T-cell (primary cell): ENCODE measurements at regions not wholly inside any gene's neighbourhood (a gene's known extent, or its start where the extent isn't known, plus 50 kb on each side); places are given as distances from the start of the nearest gene placed in this dataset.

ENCODE experiments used
- ATAC-seq, 4 experiments: fragments of 200-7000 bp in 3 of 4; fragments of 150-1000 bp in 1 of 4; cut with Tn5 transposase; replicated peaks in 1 of 4; 1 replicate in 3 of 4; 2 replicates in 1 of 4; pipeline ENCODE4 v1.10.0; 2021; ENCODE audit warnings: moderate library complexity in 3 of 4, mild to moderate bottlenecking in 2 of 4, moderate number of reproducible peaks in 1 of 4
- CTCF ChIA-PET, 2 donors: fragments of 300-600 bp; sonication (Branson Sonifier 250); formaldehyde crosslinking; loops; one replicate each; lab custom pipeline; 2022; ENCODE audit warnings: antibody characterized with exemption in 2 of 2; lab: Charles Lee
- POLR2A ChIA-PET, 2 donors: fragments of 300-600 bp; sonication (Branson Sonifier 250); formaldehyde crosslinking; loops; one replicate each; lab custom pipeline; 2022; ENCODE audit warnings: antibody characterized with exemption in 2 of 2; lab: Charles Lee
- DNase-seq, 35 experiments: peaks; one replicate each; pipeline versions ENCODE4 v3.0.0 to v3.0.0-alpha.2; 2013 to 2023
- H3K27ac ChIP-seq: one replicate; pipeline ENCODE4 v1.5.1; 2013; ENCODE audit warnings: low read length
- H3K27me3 ChIP-seq, 2 experiments: replicated peaks in 1 of 2; 1 replicate in 1 of 2; 2 replicates in 1 of 2; pipeline versions ENCODE4 v1.6.1 to v1.7.0; 2013; ENCODE audit warnings: low read length in 1 of 2, mixed read lengths in 1 of 2; ENCODE audit not compliant: control insufficient read depth in 2 of 2, insufficient read depth in 2 of 2; ENCODE audit errors: extremely low read depth in 1 of 2
- H3K36me3 ChIP-seq, 2 donors: 1 replicate in 1 of 2; 2 replicates in 1 of 2; pipeline versions ENCODE4 v1.6.1 to v1.7.0; 2013; ENCODE audit warnings: low read length in 1 of 2; ENCODE audit not compliant: control insufficient read depth in 2 of 2, insufficient read depth in 1 of 2; ENCODE audit errors: extremely low read depth in 1 of 2
- H3K4me1 ChIP-seq, 2 experiments: 1 replicate in 1 of 2; 2 replicates in 1 of 2; pipeline versions ENCODE4 v1.6.1 to v1.7.0; 2013; ENCODE audit warnings: low read length in 2 of 2, mixed read lengths in 1 of 2; ENCODE audit not compliant: insufficient read depth in 2 of 2, control insufficient read depth in 1 of 2; ENCODE audit errors: extremely low read depth in 1 of 2
- H3K4me3 ChIP-seq, 2 donors: 1 replicate in 1 of 2; 2 replicates in 1 of 2; pipeline versions ENCODE4 v1.5.1 to v1.7.0; 2013; ENCODE audit warnings: mild to moderate bottlenecking in 2 of 2, low read length in 1 of 2, moderate library complexity in 1 of 2; ENCODE audit not compliant: control insufficient read depth in 1 of 2; ENCODE audit errors: extremely low read depth in 1 of 2
- H3K9me3 ChIP-seq: 2 replicates; pipeline ENCODE4 v1.7.0; 2013
- H3K27ac Mint-ChIP-seq, 2 donors: one replicate each; pipeline ENCODE4 v1.8.0; 2020 to 2021; ENCODE audit warnings: mild to moderate bottlenecking in 2 of 2, mixed read lengths in 2 of 2
- H3K27me3 Mint-ChIP-seq, 2 donors: one replicate each; pipeline ENCODE4 v1.8.0; 2021 to 2022; ENCODE audit warnings: mixed read lengths in 2 of 2
- H3K36me3 Mint-ChIP-seq: one replicate; pipeline ENCODE4 v1.8.0; 2021; ENCODE audit warnings: mixed read lengths
- H3K4me1 Mint-ChIP-seq, 3 donors: one replicate each; pipeline ENCODE4 v1.8.0; 2020 to 2022; ENCODE audit warnings: mixed read lengths in 3 of 3, mild to moderate bottlenecking in 1 of 3
- H3K4me3 Mint-ChIP-seq, 3 donors: one replicate each; pipeline ENCODE4 v1.8.0; 2020 to 2022; ENCODE audit warnings: mild to moderate bottlenecking in 3 of 3, mixed read lengths in 3 of 3, moderate library complexity in 3 of 3
- H3K9me3 Mint-ChIP-seq, 3 donors: one replicate each; pipeline ENCODE4 v1.8.0; 2020 to 2022; ENCODE audit warnings: mixed read lengths in 3 of 3
- WGBS: methylation state at CpG from one replicate; pipeline ENCODE4 v1.1.5; 2013; ENCODE audit warnings: missing lambda C conversion rate; ENCODE audit not compliant: insufficient coverage; 5-methylcytosine and 5-hydroxymethylcytosine counted together

DNA sequence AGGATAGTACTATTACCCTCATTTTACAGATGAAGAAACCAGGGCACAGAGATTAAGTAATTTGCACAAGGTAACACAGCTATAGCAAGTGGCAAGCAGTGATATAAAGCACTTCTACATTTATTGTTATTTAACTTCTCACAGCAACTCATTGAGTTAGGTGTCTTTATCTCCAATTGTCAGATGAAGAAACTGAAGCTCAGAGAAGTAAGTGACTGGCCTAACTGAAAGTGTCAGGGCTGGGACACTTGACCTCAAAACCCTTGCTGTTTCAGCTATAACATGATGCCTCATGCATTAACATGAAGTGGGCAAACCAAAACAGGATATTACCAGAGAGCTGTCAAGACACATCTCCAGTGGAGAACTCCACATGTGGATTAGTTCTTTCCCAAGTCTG lies 65.8 kb upstream of the LEKR1 start:
- no peak overlapping the region for H3K27ac ChIP-seq
- H3K36me3 ChIP-seq: no peaks in the 10 kb centered on the region
- peaks cover 2 to 3% of the 10 kb centered on the region in 2 donors for H3K27me3 Mint-ChIP-seq
- no peak overlapping the region for H3K4me3 Mint-ChIP-seq
- ATAC-seq (no peak), DNase-seq (no peak)
- ChIA-PET POLR2A (no interaction called here), CTCF (no interaction called here)
- no peaks in the 10 kb centered on the region for H3K4me1 ChIP-seq
- no peaks in the 10 kb centered on the region for H3K9me3 Mint-ChIP-seq
- H3K4me1 Mint-ChIP-seq: no peaks in the 10 kb centered on the region
- H3K27me3 ChIP-seq: no peaks in the 10 kb centered on the region
- H3K9me3 ChIP-seq: no peaks in the 10 kb centered on the region
- H3K36me3 Mint-ChIP-seq: peaks cover 4% of the 10 kb centered on the region
- H3K4me3 ChIP-seq: no peak overlapping the region
- no peak overlapping the region for H3K27ac Mint-ChIP-seq

DNA sequence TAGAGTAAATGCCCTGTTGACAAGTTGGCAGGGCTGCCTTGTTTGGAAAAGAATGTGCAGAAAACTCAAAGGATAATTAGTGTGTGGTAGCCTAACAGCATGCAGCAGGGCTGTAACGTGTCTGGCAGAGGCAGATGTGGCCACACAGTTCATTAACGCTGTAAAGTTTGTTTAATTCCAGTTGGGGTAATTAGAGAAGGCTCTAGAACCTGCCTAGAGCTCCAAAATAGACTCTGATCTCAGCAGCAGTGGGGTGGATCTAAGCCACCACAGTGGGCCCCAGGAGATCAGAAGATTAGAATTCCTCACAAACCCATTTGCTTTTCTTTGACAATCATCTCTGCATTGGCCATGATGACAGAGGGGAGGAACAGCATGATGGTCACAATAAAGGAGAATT lies 65.1 kb upstream of the LEKR1 start:
- no peak overlapping the region for H3K27ac Mint-ChIP-seq
- no peaks in the 10 kb centered on the region for H3K4me1 Mint-ChIP-seq
- Histone ChIP-seq H3K36me3 (no peaks in the 10 kb centered on the region), H3K9me3 (no peaks in the 10 kb centered on the region), H3K27ac (no peak overlapping the region), H3K27me3 (no peaks in the 10 kb centered on the region), H3K4me3 (no peak overlapping the region), H3K4me1 (no peaks in the 10 kb centered on the region)
- CTCF ChIA-PET: interaction anchor here in 1 of 2 donors (0.9 kb wide), 1 partner anchor 57 kb away, joined by 3 read pairs; no protein-coding TSS in a partner anchor
- no peak for ATAC-seq
- H3K9me3 Mint-ChIP-seq: no peaks in the 10 kb centered on the region
- no peak for DNase-seq
- peaks cover 4% of the 10 kb centered on the region for H3K36me3 Mint-ChIP-seq
- 56% methylated on average over 2 of the region's 2 CpGs for WGBS
- POLR2A ChIA-PET: interaction anchor here in 1 of 2 donors (0.6 kb wide), 1 partner anchor 172 kb away, joined by 3 read pairs; no protein-coding TSS in a partner anchor
- peaks cover 0 to 2% of the 10 kb centered on the region in 2 donors for H3K27me3 Mint-ChIP-seq
- H3K4me3 Mint-ChIP-seq: no peak overlapping the region

DNA sequence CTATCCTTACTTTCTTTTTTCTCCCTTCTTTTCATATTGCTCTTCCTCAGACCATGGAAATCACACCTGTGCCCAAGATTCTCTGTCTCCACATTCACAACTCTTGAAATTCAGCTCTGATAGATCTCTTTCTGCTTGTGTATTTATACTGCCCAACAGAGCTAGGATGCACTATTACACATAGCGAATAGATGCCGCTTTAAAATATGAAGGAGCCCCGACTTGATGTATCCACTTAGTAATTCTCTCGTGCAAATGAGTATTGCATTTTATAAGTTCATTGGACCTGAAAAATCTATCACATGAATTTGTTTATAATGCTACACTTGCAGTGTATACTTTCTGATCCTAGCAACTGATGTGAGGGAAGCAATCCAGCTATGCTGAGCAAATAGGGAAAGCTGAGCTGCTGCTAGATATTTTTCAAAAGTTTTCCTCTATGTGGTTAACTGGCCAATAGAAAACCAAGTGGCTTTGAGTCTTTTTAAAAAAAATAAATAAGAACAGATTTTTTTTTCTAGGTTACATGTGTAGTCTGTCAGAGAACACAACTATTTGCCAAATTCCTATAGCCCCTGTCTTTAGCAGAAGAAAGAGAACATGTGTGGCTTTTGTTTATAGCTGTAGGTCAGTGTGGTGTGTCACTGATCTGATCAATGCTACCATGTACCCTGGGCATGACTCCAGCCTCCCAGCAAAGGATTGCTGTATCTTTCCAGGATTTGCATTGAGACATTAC lies 64.3 kb upstream of the LEKR1 start:
- Mint-ChIP-seq H3K4me1 (no peaks in the 10 kb centered on the region), H3K27me3 (no peaks in the 10 kb centered on the region), H3K9me3 (no peaks in the 10 kb centered on the region), H3K4me3 (no peak overlapping the region), H3K36me3 (peaks cover 4% of the 10 kb centered on the region), H3K27ac (no peak overlapping the region)
- POLR2A ChIA-PET: interaction anchor here in 1 of 2 donors (0.5 to 0.7 kb wide), 2 partner anchors 61 to 337 kb away, joined by 4 read pairs; no protein-coding TSS in a partner anchor
- ATAC-seq: no peak
- Histone ChIP-seq H3K9me3 (no peaks in the 10 kb centered on the region), H3K4me3 (no peak overlapping the region), H3K27me3 (no peaks in the 10 kb centered on the region), H3K36me3 (no peaks in the 10 kb centered on the region), H3K27ac (no peak overlapping the region), H3K4me1 (no peaks in the 10 kb centered on the region)
- no peak for DNase-seq
- WGBS: 67% methylated on average over 1 of the region's 4 CpGs
- CTCF ChIA-PET: interaction anchor here in 1 of 2 donors (0.9 kb wide), 1 partner anchor 56 kb away, joined by 3 read pairs; no protein-coding TSS in a partner anchor

DNA sequence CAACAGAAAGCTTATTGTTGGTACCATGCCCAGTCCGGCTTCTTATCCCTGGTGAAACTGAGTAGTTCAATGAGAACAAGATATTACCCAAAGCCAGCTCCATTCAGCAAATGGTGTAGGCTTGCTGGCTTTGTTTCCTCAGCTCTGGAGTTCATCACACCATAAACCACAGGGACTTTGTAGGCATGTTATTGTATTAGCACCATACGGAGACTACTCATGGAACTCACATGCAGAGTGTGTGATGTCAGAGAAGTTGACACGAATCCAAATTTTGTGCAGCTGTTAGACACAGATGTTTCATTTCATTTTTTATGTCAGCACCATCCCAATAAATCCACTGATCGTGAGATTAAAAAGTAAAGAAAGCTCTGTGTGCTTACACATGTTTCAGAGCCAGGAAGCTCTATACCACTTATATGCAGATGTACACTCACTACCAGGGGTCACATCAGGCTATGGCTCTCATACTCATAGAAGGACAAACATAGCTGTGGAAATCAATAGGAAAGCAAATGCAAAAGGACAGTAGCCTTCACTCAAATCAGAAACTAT lies 63.4 kb upstream of the LEKR1 start:
- Mint-ChIP-seq H3K27me3 (no peaks in the 10 kb centered on the region), H3K4me3 (no peak overlapping the region), H3K27ac (no peak overlapping the region), H3K9me3 (no peaks in the 10 kb centered on the region), H3K4me1 (no peaks in the 10 kb centered on the region), H3K36me3 (peaks cover 3% of the 10 kb centered on the region)
- ATAC-seq: no peak
- Histone ChIP-seq H3K36me3 (no peaks in the 10 kb centered on the region), H3K27ac (no peak overlapping the region), H3K9me3 (no peaks in the 10 kb centered on the region), H3K4me1 (no peaks in the 10 kb centered on the region), H3K27me3 (no peaks in the 10 kb centered on the region), H3K4me3 (no peak overlapping the region)
- CTCF ChIA-PET: no interaction called here
- no peak for DNase-seq
- POLR2A ChIA-PET: interaction anchor here in 1 of 2 donors (0.7 kb wide), 1 partner anchor 337 kb away, joined by 4 read pairs; no protein-coding TSS in a partner anchor
- WGBS: no CpG with 5 or more reads among the region's 4 CpGs

DNA sequence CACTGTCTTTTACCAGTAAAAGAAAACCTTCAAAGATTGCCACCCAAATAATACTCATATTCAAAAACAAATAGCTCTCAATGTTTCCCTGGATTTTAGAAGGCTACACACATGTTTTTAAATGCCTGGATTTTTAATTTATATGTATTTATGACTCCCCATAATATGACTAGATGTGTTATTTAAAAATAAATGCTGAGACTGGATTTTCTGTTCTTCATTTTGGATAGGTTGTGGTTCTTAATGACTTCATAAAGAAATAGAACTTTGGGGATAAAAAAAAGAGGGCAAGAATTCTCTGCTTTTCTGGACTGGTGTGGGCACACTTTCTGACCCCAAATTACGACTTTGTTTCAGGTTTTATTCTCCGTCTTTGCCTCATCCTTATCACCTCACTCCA lies 62.8 kb upstream of the LEKR1 start:
- no CpG with 5 or more reads among the region's 2 CpGs for WGBS
- Histone ChIP-seq H3K4me1 (no peaks in the 10 kb centered on the region), H3K27me3 (no peaks in the 10 kb centered on the region), H3K4me3 (no peak overlapping the region), H3K36me3 (no peaks in the 10 kb centered on the region), H3K27ac (no peak overlapping the region), H3K9me3 (no peaks in the 10 kb centered on the region)
- Mint-ChIP-seq H3K27ac (no peak overlapping the region), H3K36me3 (no peaks in the 10 kb centered on the region), H3K4me1 (no peaks in the 10 kb centered on the region), H3K27me3 (no peaks in the 10 kb centered on the region), H3K4me3 (no peak overlapping the region), H3K9me3 (no peaks in the 10 kb centered on the region)
- CTCF ChIA-PET: no interaction called here
- no peak for ATAC-seq
- POLR2A ChIA-PET: interaction anchor here in 1 of 2 donors (0.6 kb wide), 1 partner anchor 71 kb away, joined by 3 read pairs; no protein-coding TSS in a partner anchor
- DNase-seq: no peak

DNA sequence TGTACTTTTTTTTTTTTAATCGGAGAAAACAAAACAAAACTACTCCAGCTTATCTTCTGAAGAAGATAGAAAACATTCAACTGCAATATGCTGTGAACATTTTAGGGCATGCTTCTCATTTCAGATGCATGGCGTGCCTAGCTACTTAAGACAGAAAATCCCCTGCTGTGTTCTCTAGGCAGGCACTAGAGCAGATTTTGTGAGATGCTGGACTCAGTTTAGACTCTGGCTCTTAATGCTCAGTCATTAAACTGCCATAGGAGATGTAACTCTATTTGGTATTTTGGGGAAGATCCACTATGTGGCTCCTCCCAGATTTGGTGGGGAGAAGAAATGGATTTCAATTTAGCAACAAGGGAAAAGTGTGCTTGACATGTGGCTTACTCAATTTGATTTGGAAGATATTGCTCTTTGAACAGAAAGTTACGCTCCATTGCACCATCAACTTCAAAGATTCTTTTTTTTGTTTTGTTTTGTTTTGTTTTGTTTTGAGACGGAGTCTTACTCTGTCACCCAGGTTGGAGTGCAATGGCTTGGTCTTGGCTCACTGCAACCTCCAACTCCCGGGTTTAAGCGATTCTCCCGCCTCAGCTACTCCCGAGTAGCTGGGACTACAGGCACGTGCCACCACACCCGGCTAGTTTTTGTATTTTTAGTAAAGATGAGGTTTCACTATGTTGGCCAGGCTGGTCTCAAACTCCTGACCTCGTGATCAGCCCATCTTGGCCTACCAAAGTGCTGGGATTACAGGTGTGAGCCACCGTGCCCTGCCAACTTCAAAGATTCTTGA lies 62.0 kb upstream of the LEKR1 start:
- ChIA-PET POLR2A (interaction anchor here in 1 of 2 donors (0.6 kb wide), 1 partner anchor 70 kb away, joined by 3 read pairs; no protein-coding TSS in a partner anchor), CTCF (no interaction called here)
- Histone ChIP-seq H3K4me3 (no peak overlapping the region), H3K36me3 (no peaks in the 10 kb centered on the region), H3K4me1 (no peaks in the 10 kb centered on the region), H3K27me3 (no peaks in the 10 kb centered on the region), H3K9me3 (no peaks in the 10 kb centered on the region), H3K27ac (no peak overlapping the region)
- DNase-seq: no peak
- no peaks in the 10 kb centered on the region for H3K27me3 Mint-ChIP-seq
- no peak for ATAC-seq
- no peaks in the 10 kb centered on the region for H3K4me1 Mint-ChIP-seq
- no peaks in the 10 kb centered on the region for H3K9me3 Mint-ChIP-seq
- no peak overlapping the region for H3K27ac Mint-ChIP-seq
- 91% methylated on average over 7 of the region's 12 CpGs for WGBS
- no peak overlapping the region for H3K4me3 Mint-ChIP-seq
- H3K36me3 Mint-ChIP-seq: no peaks in the 10 kb centered on the region
